ENCODE measurements at regions not wholly inside any gene's neighbourhood (a gene's known extent, or its start where the extent isn't known, plus 50 kb on each side); places are given as distances from the start of the nearest gene placed in this dataset.
A peak's percentile ranks its signal among the peaks of the same experiment; 100 is the strongest.

GRCh38 chr3:103437883-103438282 lies 1003.1 kb downstream of the ZPLD1 start:
- no peak for FAIRE-seq
- H3K9ac ChIP-seq (ENCODE audit: control insufficient read depth, extremely low read depth, insufficient read depth, low read length): no peak overlapping the region
- H3K27ac ChIP-seq (ENCODE audit: control insufficient read depth, insufficient read depth, low read length): no peak overlapping the region
- H3K4me2 ChIP-seq (ENCODE audit: control insufficient read depth, extremely low read depth, insufficient read depth, low read depth, low read length): no peak overlapping the region
- H4K20me1 ChIP-seq (ENCODE audit: control insufficient read depth, extremely low read depth, insufficient read depth, low read length): no peaks in the 10 kb centered on the region
- H3K4me3 ChIP-seq (ENCODE audit: control insufficient read depth in 2 of 3, extremely low read depth in 1 of 3, insufficient read depth in 2 of 3, low read depth in 1 of 3, low read length in 3 of 3): no peak overlapping the region
- H3K79me2 ChIP-seq (ENCODE audit: control insufficient read depth, insufficient read depth, low read length): no peaks in the 10 kb centered on the region
- no peaks in the 10 kb centered on the region for H3K9me3 ChIP-seq (ENCODE audit: control insufficient read depth, low read depth, low read length)
- no peaks in the 10 kb centered on the region for H3K9me1 ChIP-seq (ENCODE audit: control insufficient read depth, extremely low read depth, insufficient read depth, low read length)
- dilution Hi-C loops (cut with MboI; ENCODE audit: extremely low pct_ligation_motif_present, low sequenced_read_pairs): no loop called here
- no peaks in the 10 kb centered on the region for H3K4me1 ChIP-seq (ENCODE audit: control insufficient read depth, extremely low read depth, insufficient read depth, low read length)
- no peaks in the 10 kb centered on the region for H3K36me3 ChIP-seq (ENCODE audit: control insufficient read depth in 2 of 2, extremely low read depth in 1 of 2, insufficient read depth in 2 of 2, low read length in 2 of 2)
- no peak for DNase-seq (ENCODE audit: low read depth, low spot score)
- no peak for TF ChIP-seq EZH2 (IDR thresholded peaks at IDR 0.05; ENCODE audit: low read length)
- TF ChIP-seq, protein P1, sequence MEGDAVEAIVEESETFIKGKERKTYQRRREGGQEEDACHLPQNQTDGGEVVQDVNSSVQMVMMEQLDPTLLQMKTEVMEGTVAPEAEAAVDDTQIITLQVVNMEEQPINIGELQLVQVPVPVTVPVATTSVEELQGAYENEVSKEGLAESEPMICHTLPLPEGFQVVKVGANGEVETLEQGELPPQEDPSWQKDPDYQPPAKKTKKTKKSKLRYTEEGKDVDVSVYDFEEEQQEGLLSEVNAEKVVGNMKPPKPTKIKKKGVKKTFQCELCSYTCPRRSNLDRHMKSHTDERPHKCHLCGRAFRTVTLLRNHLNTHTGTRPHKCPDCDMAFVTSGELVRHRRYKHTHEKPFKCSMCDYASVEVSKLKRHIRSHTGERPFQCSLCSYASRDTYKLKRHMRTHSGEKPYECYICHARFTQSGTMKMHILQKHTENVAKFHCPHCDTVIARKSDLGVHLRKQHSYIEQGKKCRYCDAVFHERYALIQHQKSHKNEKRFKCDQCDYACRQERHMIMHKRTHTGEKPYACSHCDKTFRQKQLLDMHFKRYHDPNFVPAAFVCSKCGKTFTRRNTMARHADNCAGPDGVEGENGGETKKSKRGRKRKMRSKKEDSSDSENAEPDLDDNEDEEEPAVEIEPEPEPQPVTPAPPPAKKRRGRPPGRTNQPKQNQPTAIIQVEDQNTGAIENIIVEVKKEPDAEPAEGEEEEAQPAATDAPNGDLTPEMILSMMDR (optimal IDR thresholded peaks at IDR 0.05 in 1 of 3, IDR thresholded peaks at IDR 0.05 in 1 of 3, conservative IDR thresholded peaks at IDR 0.05 in 1 of 3; ENCODE audit: extremely low read depth in 1 of 3, insufficient read depth in 2 of 3, low read length in 3 of 3): no peak
- no peaks in the 10 kb centered on the region for H3K27me3 ChIP-seq (ENCODE audit: control insufficient read depth, extremely low read depth, insufficient read depth, low read length)
- no peak overlapping the region for H2AFZ ChIP-seq (ENCODE audit: control insufficient read depth, low read length)

GRCh38 chr3:103440539-103441203 lies 1005.9 kb downstream of the ZPLD1 start:
- Histone ChIP-seq H2AFZ (ENCODE audit: control insufficient read depth, low read length) (no peak overlapping the region), H3K27ac (ENCODE audit: control insufficient read depth, insufficient read depth, low read length) (no peak overlapping the region), H3K9ac (ENCODE audit: control insufficient read depth, extremely low read depth, insufficient read depth, low read length) (no peak overlapping the region), H3K79me2 (ENCODE audit: control insufficient read depth, insufficient read depth, low read length) (no peaks in the 10 kb centered on the region), H3K4me2 (ENCODE audit: control insufficient read depth, extremely low read depth, insufficient read depth, low read depth, low read length) (no peak overlapping the region), H3K4me3 (ENCODE audit: control insufficient read depth in 2 of 3, extremely low read depth in 1 of 3, insufficient read depth in 2 of 3, low read depth in 1 of 3, low read length in 3 of 3) (no peak overlapping the region), H4K20me1 (ENCODE audit: control insufficient read depth, extremely low read depth, insufficient read depth, low read length) (no peaks in the 10 kb centered on the region), H3K27me3 (ENCODE audit: control insufficient read depth, extremely low read depth, insufficient read depth, low read length) (no peaks in the 10 kb centered on the region), H3K9me1 (ENCODE audit: control insufficient read depth, extremely low read depth, insufficient read depth, low read length) (no peaks in the 10 kb centered on the region), H3K9me3 (ENCODE audit: control insufficient read depth, low read depth, low read length) (no peaks in the 10 kb centered on the region), H3K36me3 (ENCODE audit: control insufficient read depth in 2 of 2, extremely low read depth in 1 of 2, insufficient read depth in 2 of 2, low read length in 2 of 2) (no peaks in the 10 kb centered on the region), H3K4me1 (ENCODE audit: control insufficient read depth, extremely low read depth, insufficient read depth, low read length) (no peaks in the 10 kb centered on the region)
- dilution Hi-C loops (cut with MboI; ENCODE audit: extremely low pct_ligation_motif_present, low sequenced_read_pairs): no loop called here
- no peak for FAIRE-seq
- no peak for DNase-seq (ENCODE audit: low read depth, low spot score)
- TF ChIP-seq EZH2 (IDR thresholded peaks at IDR 0.05; ENCODE audit: low read length): no peak
- TF ChIP-seq, protein P1 (optimal IDR thresholded peaks at IDR 0.05 in 1 of 3, IDR thresholded peaks at IDR 0.05 in 1 of 3, conservative IDR thresholded peaks at IDR 0.05 in 1 of 3; ENCODE audit: extremely low read depth in 1 of 3, insufficient read depth in 2 of 3, low read length in 3 of 3): peak in 1 of 3 experiments; percentile 18
